ENCODE measurements at regions not wholly inside any gene's neighbourhood (a gene's known extent, or its start where the extent isn't known, plus 50 kb on each side); places are given as distances from the start of the nearest gene placed in this dataset.
"Not testable (repeated sequence)": the region's sequence is repeated elsewhere in the genome, so short reads cannot be mapped to it uniquely, and the experiment has no call there.

DNA sequence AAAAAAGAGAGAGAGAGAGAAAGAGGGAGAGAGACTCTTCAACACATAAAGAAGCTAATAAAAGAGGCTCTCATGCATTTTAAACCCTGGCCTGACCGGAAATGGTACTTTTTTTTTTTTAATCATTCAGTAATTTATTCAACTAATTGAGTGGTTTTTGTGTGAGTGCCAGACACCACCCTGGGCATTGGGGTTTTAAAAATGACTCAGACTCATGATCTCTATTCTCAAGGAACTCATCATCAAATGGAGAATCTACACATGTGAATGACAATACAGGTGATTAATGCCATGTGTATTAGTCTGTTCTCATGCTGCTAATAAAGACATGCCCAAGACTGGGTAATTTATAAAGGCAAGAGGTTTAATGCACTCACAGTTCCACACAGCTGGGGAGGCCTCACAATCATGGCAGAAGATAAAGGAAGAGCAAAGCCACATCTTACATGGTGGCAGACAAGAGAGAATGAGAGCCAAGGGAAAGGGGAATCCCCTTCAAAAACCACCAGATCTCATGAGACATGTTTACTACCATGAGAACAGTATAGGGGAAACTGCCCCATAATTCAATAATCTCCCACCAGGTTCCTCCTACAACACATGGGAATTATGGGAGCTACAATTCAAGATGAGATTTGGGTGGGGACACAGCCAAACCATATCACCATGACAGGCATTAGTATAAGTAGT is 158.5 kb upstream of the AUTS2 start:
- no peak for DNase-seq

DNA sequence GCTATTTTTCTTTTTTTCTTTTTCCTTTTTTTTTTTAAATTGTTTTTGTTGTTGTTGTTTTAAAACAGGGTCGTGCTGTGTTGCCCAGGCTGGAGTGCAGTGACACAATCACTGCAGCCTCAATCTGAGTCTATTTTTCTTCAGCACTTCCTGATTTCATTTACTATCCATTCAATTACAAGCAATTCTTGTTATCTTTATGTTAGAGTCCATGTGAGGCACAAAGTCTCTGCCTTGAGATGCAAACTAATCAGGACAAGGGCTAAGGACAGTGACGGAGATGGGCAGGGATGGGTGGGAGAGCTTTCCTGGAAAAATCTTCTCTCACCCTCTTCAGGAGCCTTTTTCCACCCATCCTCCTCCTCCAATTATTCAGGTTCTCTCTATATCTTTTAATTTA is 157.3 kb upstream of the AUTS2 start:
- DNase-seq, result no peak

DNA sequence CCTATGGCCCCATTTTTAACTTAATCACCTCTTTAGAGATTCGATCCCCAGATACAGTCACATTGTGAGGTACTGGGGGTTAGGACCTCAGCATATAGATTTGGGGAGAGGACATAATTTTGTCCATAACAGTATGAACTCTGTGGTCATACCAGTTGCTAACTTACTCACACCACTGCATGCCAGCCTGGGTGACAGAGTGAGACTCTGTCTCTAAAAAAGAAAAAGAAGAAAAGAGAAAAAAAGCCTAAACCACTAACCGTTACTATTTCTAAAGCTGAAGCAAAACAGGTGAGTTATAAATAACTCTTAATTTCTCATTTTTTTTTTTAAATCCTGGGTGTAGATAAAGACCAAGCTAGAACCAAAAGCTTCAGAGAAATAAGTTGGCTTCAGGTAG is 155.1 kb upstream of the AUTS2 start:
- DNase-seq, result no peak

DNA sequence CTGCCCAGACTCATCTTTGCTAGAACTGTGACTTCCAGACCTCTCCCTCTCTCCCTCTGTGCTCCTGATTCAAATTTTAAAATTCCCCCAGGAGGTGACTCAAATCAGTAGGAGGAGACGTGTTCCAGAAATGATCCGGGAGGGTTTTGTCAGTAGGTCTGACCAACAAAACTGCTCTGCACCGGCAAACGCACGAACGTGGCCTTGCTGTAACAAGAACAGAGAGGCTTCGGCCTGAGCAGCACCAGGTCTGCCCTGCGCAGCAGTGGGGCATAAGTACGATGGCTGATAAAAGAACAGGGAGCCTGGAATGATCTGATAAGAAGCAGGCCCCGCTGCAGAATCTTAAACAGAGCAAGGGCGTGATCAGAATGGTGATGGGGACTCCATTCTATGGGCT is 152.7 kb upstream of the AUTS2 start:
- no peak for DNase-seq

DNA sequence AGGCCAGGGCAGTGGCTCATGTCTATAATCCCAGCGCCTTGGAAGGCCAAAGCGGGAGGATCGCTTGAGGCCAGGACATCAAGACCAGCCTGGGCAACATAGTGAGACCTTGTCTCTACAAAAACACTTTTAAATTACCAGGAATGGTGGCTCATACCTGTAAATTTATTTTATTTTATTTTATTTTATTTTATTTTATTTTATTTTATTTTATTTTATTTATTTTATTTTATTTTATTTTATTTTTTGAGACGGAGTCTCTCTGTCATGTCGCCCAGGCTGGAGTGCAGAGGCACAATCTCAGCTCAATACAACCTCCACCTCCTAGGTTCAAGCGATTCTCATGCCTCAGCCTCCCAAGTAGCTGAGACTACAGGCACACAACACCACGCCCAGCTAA is 152.1 kb upstream of the AUTS2 start:
- DNase-seq, result not testable (repeated sequence)

DNA sequence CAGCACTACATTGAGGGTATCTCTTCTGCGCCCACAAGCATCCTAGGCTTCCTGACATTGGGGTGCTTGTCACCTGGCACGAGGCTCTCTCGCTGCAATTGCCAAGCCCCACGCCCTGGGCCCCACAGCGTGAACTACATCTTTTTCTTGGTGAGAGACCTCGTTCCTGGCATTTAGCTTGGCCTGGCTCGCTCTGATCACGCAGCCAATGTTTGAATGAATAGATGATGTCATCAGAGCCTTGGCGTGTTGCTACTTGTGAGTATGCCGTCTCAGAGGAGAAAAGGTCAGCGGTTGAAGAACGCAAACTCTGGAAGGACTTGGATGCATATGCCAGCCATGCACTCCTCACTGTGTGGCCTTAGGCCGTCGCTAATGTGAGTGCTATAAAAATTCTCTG is 150.2 kb upstream of the AUTS2 start:
- no peak for DNase-seq

DNA sequence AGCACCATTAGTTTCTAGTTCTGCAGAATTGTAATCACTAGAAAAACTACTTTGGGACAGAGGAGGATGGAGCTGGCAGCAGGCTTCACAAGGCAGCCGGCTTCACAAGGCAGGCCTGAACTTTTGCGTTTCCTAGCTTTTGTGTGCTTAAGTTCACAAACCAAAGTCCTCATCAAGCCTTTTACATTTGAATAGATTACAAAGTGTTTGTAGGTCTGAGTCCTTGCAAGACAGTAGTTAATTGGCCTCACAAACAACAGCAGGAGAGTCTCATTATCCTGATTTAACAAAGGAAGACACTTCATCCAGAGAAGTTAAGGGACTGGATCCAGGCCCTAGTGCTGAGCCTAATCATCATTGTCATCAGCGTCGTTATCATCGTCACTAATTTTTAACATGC is 147.8 kb upstream of the AUTS2 start:
- no peak for DNase-seq

DNA sequence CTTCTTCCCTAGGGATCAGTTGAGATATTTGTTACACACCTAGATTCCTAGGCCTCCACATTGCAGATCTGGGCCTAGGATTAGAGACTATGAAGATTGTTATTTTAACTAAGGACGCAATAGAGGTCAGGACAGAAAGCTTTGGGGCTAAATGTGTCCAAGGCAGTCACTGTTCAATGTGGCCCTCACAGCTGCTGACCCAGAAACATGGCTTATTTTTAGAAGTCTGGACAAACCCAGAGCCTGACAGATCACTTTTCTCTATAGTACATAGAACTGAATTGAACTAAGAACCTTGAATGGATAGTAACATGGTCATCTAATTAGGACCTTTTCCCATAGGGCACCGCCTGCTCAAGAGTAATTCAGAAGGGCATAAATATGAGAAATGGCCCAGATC is 146.6 kb upstream of the AUTS2 start:
- no peak for DNase-seq

DNA sequence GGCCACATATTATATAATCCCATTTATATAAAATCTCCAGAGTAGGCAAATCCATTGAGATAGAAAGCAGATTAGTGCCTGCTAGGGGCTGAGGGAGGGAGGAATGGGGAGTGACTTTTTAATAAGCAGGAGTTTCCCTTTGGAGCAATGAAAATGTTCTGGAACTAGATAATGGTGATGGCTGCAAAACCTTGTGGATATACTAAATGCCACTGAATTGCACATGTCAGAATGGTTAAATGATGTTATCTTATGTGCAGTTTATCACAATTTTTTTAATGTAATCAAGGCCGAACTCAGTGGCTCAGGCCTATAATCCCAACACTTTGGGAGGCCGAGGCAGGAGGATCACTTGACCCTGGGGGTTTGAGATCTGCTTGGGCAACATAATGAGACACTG is 145.5 kb upstream of the AUTS2 start:
- no peak for DNase-seq

DNA sequence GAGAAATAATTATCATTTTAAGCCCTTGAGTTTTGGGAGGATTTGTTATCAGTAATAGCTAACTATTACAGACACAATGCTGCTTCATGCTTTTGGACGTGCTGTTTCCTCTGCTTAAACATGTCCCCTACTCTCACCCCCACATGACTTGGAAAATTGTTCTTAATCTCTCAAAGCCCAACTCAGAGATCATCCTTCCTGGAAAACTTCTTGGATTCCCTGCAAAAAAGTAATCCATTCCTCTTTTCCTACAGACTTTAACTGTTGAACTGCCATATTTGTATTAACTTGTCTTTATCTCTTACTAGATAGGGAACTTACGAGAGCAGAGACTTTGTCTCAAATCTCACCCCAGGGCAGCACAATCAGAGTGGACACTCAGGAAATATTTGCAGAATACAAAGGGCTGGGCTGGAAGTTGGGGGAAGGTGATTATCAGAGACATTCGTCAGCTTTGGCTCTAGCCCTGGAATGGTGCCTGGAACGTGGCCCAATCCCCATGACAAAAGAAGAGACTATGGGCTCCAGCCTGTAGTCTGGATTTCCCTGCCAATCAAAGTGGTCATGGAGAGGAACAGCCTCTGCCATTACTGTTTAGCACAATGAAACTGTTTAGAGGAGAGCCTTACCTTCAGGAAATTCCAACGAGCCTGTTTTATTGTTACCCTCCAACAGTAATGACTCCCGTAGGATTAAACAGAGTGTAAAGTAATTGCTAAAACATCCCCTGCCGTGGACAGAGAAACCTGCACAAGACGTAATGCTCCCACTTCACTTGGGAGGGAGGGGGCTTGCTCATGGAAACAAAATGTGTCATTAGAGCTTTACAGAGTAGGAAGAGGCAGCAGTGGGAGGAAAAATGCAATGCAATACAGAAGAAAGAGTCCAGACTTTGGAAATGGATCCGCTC is 140.4 kb upstream of the AUTS2 start:
- no peak for DNase-seq

DNA sequence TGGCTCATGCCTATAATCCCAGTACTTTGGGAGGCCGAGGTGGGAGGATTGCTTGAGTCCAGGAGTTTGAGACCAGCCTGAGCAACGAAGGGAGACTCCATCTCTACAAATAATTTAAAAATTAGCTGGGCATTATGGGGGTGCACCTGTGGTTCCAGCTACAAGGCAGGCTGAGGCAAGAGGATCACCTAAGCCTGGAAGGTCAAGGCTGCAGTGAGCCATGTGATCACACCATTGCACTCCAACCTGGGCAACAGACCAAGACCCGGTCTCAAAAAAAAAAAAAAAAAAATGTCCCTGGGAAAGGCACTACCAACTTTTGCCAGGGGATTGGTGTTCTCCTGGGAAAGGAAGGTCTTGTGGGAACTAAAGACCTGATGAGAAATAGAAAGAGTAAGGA is 134.2 kb upstream of the AUTS2 start:
- no peak for DNase-seq

DNA sequence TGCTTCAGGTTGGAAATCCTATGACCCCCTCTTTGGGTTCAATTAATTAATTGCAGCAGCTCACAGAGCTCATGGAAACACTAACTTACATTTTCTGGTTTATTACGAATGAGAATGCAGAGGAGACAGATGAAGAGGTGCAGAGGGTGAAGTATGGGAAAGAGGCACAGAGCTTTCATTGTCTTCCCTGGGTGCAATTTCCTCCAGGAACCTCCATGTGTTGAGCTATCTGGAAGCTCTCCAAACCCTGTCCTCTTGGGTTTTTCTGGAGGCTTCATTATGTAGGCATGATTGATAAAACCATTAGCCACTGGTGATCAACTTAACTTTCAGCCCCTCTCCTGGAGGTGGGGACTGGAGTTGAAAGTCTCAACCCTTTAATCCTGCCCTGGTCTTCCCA is 133.0 kb upstream of the AUTS2 start:
- no peak for DNase-seq

DNA sequence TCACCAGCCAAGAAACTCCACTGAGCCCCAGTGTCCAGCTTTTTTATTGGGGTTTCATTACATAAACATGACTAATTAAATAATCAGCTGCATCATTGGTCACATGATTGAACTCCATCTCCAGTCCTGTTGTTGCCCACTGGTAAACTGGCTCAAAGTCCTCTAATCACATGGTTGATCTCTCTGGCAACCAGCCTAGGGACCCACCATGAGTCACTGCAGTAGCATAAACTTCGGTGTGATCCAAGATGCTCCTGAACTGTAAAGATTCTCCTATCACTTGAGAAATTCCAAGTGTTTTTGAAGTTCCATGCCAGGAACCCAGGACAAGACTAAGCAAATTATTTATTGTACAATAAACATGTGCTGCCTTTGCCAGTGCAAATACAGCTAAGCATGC is 130.4 kb upstream of the AUTS2 start:
- DNase-seq, result no peak

DNA sequence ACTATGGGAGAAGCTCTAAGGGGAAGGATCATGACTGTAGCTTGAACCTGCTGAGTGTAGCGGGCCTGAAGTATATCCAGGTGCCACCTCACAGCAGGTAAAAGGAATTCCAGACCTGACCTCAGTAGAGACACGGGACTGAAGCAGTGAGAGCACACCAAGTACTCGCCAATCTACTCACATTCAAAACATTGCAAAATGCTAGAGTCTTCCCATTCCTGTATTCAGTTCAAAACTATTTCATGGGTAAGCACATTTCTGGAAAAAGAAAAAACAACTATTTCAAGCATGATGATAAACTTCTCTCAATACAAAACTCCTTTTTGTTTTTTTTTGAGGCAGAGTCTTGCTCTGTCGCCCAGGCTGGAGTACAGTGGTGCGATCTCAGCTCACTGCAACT is 121.9 kb upstream of the AUTS2 start:
- DNase-seq, result no peak

DNA sequence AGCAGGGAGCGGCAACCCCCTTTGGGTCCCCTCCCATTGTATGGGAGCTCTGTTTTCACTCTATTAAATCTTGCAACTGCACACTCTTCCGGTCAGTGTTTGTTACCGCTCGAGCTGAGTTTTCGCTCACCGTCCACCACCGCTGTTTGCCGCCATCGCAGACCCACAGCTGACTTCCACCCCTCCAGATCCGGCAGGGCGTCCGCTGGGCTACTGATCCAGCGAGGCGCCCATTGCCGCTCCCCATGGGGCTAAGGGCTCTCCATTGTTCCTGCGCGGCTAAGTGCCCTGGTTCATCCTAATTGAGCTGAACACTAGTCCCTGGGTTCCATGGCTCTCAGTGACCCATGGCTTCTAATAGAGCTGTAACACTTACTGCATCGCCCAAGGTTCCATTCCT is 115.6 kb upstream of the AUTS2 start:
- DNase-seq, result no peak

DNA sequence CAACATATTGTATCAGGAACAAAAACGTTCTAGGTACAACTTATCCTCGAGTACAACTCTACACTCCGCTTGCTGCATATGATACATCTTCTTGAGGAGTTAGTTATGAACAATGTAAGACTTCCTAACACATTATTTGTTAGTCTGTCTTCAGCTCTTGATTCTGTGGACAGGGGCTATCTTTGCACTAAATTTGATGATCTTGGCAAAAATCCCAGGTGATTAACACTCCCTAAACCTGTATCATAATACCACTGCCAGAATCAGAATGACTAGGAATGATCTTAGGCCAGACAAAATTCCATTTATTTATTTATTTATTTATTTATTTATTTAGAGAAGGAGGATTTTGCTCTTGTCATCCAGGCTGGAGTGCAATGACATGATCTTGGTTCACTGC is 108.7 kb upstream of the AUTS2 start:
- no peak for DNase-seq

DNA sequence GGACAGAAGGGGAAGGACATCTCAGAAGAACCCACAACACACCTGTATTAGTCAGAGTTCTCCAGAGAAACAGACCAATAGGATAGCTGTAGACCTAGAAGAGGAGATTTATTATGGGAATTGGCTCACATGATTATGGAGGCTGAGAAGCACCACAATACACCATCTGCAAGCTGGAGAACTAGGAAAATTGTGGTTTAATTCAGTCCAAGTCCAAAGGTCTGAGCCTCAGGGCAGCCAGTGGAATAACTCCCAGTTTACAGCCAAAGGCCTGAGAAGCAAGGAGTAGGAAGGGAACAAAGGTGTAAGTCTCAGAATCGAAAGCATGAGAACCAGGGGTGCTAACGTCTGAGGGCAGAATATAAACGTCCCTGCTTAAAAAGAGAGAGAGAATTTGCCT is 99.6 kb upstream of the AUTS2 start:
- DNase-seq, result no peak

DNA sequence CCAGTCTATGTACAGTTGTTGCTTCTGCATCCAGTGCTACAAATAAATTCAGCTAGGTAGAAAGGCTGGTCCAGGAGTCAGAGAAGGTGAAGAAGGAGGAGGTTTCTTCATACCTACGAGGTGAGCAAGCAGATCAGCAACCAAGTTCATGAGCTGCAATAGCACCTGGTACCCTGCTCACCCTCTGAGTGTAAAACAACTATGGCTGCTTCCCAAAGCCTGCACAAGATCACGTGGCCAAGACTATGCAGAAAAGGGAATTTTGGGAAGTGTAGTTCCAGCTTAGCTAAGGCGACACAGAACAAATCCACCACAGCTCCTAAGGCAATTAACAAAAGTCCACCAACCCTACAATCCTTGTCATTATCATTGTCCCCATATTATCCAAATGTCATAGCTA is 95.9 kb upstream of the AUTS2 start:
- DNase-seq, result no peak

DNA sequence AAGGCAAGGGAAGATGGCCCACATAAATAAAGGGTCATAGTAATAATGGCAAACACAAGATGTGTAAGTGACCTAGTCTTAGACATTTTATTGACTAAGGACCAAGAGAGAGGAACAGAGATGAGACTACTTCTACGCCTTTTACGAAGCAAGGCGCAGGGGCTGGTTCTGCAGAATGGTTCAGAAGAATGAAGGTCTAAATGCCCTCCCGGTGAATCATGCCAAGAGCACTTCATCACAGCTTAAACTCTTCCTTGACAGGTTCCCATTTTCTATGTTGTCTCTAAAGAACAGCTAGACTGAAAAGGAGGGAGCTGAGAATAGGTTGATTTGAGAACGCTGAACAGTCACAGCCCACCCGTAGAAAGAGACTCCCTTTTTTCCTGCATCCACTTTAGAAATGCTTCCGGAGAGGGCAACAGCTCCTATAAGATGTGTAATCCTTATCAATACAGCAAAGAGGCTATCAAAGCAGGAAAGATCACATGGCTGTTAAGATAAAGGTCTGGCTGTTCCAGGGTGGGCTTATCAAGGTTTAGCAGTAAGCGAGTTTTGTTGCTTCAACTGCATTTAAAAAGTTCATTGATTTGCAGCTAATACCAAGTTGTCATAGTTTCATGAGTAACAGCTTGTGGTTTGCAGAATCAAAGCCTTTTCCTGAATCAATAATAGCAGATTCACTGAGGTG is 93.4 kb upstream of the AUTS2 start:
- DNase-seq, result no peak

DNA sequence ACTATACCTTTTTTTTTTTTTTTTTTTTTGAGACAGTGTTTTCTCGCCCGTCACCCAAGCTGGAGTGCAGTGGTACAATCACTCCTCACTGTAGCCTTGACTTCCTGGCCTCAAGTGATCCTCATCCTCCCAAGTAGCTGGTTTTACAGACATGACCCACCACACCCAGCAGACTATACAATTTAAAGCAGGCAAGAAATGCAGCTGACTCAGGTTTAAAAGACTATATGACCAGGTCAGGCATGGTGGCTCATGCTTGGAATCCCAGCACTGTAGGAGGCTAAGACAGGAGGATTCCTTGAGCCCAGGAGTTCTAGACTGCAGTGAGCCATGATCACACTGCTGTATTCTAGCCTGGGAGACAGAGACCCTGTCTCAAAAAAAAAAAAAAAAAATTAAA is 89.5 kb upstream of the AUTS2 start:
- no peak for DNase-seq

DNA sequence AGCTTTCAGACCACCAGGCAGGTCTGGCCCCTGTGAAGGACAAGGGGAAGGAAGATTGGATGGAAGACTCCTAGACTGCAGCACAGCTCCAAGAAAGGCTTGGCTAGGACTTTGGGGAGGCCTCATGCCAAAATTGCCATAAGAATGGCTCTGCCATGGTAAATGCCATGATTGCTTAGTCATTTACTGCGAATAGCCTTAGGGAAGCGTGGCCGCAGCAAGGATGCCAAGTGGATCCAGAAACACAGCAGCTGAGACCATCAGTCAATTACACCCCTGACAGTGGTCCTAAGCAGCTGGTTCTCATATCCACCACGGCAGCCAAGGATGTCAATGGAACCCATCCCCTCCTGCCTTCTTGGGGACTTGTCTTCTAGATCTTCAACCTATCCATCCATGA is 88.2 kb upstream of the AUTS2 start:
- no peak for DNase-seq

DNA sequence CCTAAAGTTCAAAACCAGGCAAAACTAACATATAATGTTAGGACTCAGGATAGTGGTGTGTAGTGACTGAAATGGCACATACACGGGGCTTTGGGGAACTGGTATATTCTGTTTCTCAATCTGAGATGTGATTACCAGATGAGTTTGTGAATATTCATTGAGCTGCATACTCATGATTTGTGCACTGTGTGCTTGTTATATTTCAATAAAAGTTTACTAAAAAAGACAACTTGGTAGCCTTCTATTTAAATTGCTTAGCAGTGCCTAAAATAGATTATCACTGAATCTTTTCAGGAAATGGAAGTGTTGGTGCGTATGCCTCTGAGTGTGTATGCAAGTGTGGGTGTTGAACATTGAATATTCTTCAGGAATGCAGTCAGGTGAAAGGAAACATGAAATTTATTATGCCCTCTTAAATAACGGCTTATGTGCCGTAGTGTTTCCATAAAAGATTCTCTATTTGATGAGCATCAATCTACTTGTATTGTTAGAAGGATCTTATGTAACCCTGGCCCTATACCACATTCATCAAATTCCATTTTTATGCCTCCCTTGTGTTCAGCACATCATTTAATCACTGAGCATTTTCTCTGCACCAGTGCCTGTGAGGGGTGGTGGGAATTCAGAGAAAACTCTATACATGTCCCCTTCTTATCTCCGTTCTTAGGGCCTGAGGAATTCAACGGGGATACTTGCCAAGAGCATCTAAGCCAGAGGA is 82.6 kb upstream of the AUTS2 start:
- no peak for DNase-seq

DNA sequence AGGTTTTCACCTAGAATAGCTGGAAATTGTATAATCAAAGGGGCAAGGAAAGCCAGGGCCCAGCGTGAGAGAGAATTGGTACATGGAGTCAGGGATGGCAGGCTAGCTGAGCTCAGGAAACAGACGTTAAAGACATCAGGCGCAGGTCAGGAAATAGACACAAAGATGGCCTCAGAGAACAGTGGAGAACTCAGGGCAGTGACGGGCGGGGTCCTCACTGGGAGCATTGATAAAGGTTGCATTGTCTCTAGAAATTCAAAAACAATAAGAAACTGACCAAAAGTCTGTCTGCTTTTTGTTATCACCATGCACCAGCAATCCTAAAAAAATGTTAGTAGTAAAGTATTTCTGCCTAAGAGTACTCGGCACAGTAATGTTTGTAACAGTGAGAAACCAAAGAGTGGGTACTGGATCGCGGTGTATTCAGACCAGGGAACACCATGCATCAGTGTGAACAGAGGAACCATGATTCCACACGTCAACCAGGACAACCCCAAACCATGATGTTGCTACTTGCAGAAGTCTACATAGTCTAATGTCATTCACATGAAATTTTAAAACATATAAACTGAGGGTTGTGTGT is 81.9 kb upstream of the AUTS2 start:
- no peak for DNase-seq

All from GF-D8 (cell line).